ENCODE measurements at regions not wholly inside any gene's neighbourhood (a gene's known extent, or its start where the extent isn't known, plus 50 kb on each side); places are given as distances from the start of the nearest gene placed in this dataset.

DNA sequence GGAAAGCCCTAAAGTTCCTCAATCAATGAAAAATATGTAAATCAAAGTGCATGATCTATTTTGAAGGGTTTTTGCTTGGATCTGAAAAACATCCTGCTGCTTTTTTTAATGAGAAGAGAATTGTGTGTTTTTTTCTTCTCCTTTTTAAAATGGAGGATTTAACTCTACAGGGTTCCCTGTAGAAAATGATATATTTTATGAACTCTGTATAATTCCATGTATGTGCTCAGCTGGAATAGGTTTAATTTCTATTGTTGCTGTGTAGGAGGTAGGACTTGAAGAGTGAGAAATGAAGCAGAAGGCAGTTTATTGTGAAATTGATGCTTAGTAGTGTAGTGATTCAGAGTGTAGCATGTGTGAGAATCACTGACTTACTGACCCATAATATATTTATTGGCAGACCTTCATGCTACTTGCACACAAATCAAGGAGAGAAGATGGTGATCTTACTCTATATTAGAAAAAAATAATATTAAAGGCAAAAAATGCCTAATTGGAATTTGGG lies 286.8 kb upstream of the FSTL5 start:
- TF ChIP-seq POLR2A (IDR thresholded peaks at IDR 0.05; ENCODE audit: low read length) = no peak
- TF ChIP-seq, protein P1, sequence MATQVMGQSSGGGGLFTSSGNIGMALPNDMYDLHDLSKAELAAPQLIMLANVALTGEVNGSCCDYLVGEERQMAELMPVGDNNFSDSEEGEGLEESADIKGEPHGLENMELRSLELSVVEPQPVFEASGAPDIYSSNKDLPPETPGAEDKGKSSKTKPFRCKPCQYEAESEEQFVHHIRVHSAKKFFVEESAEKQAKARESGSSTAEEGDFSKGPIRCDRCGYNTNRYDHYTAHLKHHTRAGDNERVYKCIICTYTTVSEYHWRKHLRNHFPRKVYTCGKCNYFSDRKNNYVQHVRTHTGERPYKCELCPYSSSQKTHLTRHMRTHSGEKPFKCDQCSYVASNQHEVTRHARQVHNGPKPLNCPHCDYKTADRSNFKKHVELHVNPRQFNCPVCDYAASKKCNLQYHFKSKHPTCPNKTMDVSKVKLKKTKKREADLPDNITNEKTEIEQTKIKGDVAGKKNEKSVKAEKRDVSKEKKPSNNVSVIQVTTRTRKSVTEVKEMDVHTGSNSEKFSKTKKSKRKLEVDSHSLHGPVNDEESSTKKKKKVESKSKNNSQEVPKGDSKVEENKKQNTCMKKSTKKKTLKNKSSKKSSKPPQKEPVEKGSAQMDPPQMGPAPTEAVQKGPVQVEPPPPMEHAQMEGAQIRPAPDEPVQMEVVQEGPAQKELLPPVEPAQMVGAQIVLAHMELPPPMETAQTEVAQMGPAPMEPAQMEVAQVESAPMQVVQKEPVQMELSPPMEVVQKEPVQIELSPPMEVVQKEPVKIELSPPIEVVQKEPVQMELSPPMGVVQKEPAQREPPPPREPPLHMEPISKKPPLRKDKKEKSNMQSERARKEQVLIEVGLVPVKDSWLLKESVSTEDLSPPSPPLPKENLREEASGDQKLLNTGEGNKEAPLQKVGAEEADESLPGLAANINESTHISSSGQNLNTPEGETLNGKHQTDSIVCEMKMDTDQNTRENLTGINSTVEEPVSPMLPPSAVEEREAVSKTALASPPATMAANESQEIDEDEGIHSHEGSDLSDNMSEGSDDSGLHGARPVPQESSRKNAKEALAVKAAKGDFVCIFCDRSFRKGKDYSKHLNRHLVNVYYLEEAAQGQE (IDR thresholded peaks at IDR 0.05) = no peak
- no peak for TF ChIP-seq MYC (IDR thresholded peaks at IDR 0.05; ENCODE audit: borderline replicate concordance, low read length)
- TF ChIP-seq, protein P2, sequence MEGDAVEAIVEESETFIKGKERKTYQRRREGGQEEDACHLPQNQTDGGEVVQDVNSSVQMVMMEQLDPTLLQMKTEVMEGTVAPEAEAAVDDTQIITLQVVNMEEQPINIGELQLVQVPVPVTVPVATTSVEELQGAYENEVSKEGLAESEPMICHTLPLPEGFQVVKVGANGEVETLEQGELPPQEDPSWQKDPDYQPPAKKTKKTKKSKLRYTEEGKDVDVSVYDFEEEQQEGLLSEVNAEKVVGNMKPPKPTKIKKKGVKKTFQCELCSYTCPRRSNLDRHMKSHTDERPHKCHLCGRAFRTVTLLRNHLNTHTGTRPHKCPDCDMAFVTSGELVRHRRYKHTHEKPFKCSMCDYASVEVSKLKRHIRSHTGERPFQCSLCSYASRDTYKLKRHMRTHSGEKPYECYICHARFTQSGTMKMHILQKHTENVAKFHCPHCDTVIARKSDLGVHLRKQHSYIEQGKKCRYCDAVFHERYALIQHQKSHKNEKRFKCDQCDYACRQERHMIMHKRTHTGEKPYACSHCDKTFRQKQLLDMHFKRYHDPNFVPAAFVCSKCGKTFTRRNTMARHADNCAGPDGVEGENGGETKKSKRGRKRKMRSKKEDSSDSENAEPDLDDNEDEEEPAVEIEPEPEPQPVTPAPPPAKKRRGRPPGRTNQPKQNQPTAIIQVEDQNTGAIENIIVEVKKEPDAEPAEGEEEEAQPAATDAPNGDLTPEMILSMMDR (IDR thresholded peaks at IDR 0.05) = no peak
- TF ChIP-seq NFE2L2 (conservative IDR thresholded peaks at IDR 0.05; ENCODE audit: low read length) = no peak
- no peak for TF ChIP-seq RAD21 (conservative IDR thresholded peaks at IDR 0.05 in 1 of 2, IDR thresholded peaks at IDR 0.05 in 1 of 2)
- no peak for TF ChIP-seq JUN (IDR thresholded peaks at IDR 0.05)
- TF ChIP-seq EP300 (IDR thresholded peaks at IDR 0.05) = no peak
- TF ChIP-seq CHD2 (IDR thresholded peaks at IDR 0.05; ENCODE audit: low read length, partially characterized antibody) = no peak
- TF ChIP-seq, protein P3, sequence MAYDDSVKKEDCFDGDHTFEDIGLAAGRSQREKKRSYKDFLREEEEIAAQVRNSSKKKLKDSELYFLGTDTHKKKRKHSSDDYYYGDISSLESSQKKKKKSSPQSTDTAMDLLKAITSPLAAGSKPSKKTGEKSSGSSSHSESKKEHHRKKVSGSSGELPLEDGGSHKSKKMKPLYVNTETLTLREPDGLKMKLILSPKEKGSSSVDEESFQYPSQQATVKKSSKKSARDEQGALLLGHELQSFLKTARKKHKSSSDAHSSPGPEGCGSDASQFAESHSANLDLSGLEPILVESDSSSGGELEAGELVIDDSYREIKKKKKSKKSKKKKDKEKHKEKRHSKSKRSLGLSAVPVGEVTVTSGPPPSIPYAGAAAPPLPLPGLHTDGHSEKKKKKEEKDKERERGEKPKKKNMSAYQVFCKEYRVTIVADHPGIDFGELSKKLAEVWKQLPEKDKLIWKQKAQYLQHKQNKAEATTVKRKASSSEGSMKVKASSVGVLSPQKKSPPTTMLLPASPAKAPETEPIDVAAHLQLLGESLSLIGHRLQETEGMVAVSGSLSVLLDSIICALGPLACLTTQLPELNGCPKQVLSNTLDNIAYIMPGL (CRISPR knock-in tag; IDR thresholded peaks at IDR 0.05; ENCODE audit: borderline replicate concordance) = no peak
- TF ChIP-seq MAFK (IDR thresholded peaks at IDR 0.05; ENCODE audit: partially characterized antibody) = no peak
- TF ChIP-seq, protein P4, sequence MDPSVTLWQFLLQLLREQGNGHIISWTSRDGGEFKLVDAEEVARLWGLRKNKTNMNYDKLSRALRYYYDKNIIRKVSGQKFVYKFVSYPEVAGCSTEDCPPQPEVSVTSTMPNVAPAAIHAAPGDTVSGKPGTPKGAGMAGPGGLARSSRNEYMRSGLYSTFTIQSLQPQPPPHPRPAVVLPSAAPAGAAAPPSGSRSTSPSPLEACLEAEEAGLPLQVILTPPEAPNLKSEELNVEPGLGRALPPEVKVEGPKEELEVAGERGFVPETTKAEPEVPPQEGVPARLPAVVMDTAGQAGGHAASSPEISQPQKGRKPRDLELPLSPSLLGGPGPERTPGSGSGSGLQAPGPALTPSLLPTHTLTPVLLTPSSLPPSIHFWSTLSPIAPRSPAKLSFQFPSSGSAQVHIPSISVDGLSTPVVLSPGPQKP (IDR thresholded peaks at IDR 0.05; ENCODE audit: low read depth, low read length) = no peak
